ENCODE measurements at regions not wholly inside any gene's neighbourhood (a gene's known extent, or its start where the extent isn't known, plus 50 kb on each side); places are given as distances from the start of the nearest gene placed in this dataset.

- Histone ChIP-seq H2AFZ (ENCODE audit: low read depth, low read length) (no peak overlapping the region), H3K9me3 (ENCODE audit: insufficient read depth, low read length) (no peaks in the 10 kb centered on the region), H3K27me3 (ENCODE audit: low read depth, low read length) (no peaks in the 10 kb centered on the region), H4K20me1 (ENCODE audit: insufficient read depth, low read length) (no peaks in the 10 kb centered on the region), H3K36me3 (replicated peaks; ENCODE audit: low read depth, low read length) (no peaks in the 10 kb centered on the region), H3K27ac (ENCODE audit: low read length) (no peak overlapping the region), H3K9ac (ENCODE audit: low read length) (no peak overlapping the region), H3K4me1 (ENCODE audit: low read length) (no peaks in the 10 kb centered on the region; the same call in 1 of the 2 replicates), H3K4me2 (ENCODE audit: low read length) (no peak overlapping the region), H3K79me2 (ENCODE audit: low read length) (no peaks in the 10 kb centered on the region), H3K4me3 (ENCODE audit: low read length) (no peak overlapping the region)
- no peak for TF ChIP-seq EZH2phosphoT487 (IDR thresholded peaks at IDR 0.05; ENCODE audit: low read depth)
- no peak for TF ChIP-seq CTCF (IDR thresholded peaks at IDR 0.05; ENCODE audit: low read depth, low read length)
These were observed 800.2 kb downstream of the EFNB2 start for GRCh38 chr13:105735281-105735680.

GRCh38 chr13:105732806-105733529 lies 802.5 kb downstream of the EFNB2 start:
- H2AFZ ChIP-seq (ENCODE audit: low read depth, low read length) = no peak overlapping the region
- no peaks in the 10 kb centered on the region for H3K79me2 ChIP-seq (ENCODE audit: low read length)
- no peaks in the 10 kb centered on the region; the same call in 1 of the 2 replicates for H3K4me1 ChIP-seq (ENCODE audit: low read length)
- H3K4me2 ChIP-seq (ENCODE audit: low read length) = no peak overlapping the region
- no peaks in the 10 kb centered on the region for H4K20me1 ChIP-seq (ENCODE audit: insufficient read depth, low read length)
- no peaks in the 10 kb centered on the region for H3K9me3 ChIP-seq (ENCODE audit: insufficient read depth, low read length)
- H3K4me3 ChIP-seq (ENCODE audit: low read length) = no peak overlapping the region
- no peak overlapping the region for H3K27ac ChIP-seq (ENCODE audit: low read length)
- TF ChIP-seq CTCF (IDR thresholded peaks at IDR 0.05; ENCODE audit: low read depth, low read length) (no peak), EZH2phosphoT487 (IDR thresholded peaks at IDR 0.05; ENCODE audit: low read depth) (no peak)
- H3K36me3 ChIP-seq (replicated peaks; ENCODE audit: low read depth, low read length) = no peaks in the 10 kb centered on the region
- no peaks in the 10 kb centered on the region for H3K27me3 ChIP-seq (ENCODE audit: low read depth, low read length)
- no peak overlapping the region for H3K9ac ChIP-seq (ENCODE audit: low read length)

GRCh38 chr13:105725887-105726286 lies 809.6 kb downstream of the EFNB2 start:
- H2AFZ ChIP-seq (ENCODE audit: low read depth, low read length) = no peak overlapping the region
- no peak overlapping the region for H3K27ac ChIP-seq (ENCODE audit: low read length)
- H3K9me3 ChIP-seq (ENCODE audit: insufficient read depth, low read length) = no peaks in the 10 kb centered on the region
- H4K20me1 ChIP-seq (ENCODE audit: insufficient read depth, low read length) = no peaks in the 10 kb centered on the region
- H3K4me2 ChIP-seq (ENCODE audit: low read length) = no peak overlapping the region
- no peaks in the 10 kb centered on the region for H3K36me3 ChIP-seq (replicated peaks; ENCODE audit: low read depth, low read length)
- no peaks in the 10 kb centered on the region for H3K79me2 ChIP-seq (ENCODE audit: low read length)
- H3K4me3 ChIP-seq (ENCODE audit: low read length) = no peak overlapping the region
- no peaks in the 10 kb centered on the region for H3K4me1 ChIP-seq (ENCODE audit: low read length)
- TF ChIP-seq EZH2phosphoT487 (IDR thresholded peaks at IDR 0.05; ENCODE audit: low read depth) (no peak), CTCF (IDR thresholded peaks at IDR 0.05; ENCODE audit: low read depth, low read length) (no peak)
- no peak overlapping the region for H3K9ac ChIP-seq (ENCODE audit: low read length)
- no peaks in the 10 kb centered on the region for H3K27me3 ChIP-seq (ENCODE audit: low read depth, low read length)

DNA sequence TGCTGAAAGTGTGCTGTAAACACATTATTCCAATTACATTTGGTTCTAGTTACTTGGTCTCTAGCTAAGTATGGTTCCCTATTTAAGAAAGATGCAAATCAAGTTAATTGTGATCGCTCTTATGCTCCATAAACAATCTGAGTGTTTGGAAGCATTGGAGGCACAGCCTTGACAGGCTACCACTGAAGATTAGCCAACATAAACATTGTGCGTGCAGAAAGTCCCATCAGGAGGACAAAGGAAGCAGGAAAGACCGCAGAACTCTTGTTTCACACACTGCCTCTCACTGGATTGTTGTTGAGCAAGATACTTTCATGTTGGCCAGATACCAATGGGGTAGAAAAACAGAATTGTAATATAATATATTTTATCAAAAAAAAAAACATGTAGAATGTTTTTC lies 814.4 kb downstream of the EFNB2 start:
- Histone ChIP-seq H3K27me3 (ENCODE audit: low read depth, low read length) (no peaks in the 10 kb centered on the region), H3K9ac (ENCODE audit: low read length) (no peak overlapping the region)

More for the DNA sequence above, 814.4 kb downstream of the EFNB2 start:
- Histone ChIP-seq H3K79me2 (ENCODE audit: low read length) (no peaks in the 10 kb centered on the region), H3K9me3 (ENCODE audit: insufficient read depth, low read length) (no peaks in the 10 kb centered on the region), H3K4me3 (ENCODE audit: low read length) (no peak overlapping the region), H3K27ac (ENCODE audit: low read length) (no peak overlapping the region), H2AFZ (ENCODE audit: low read depth, low read length) (no peak overlapping the region), H3K36me3 (replicated peaks; ENCODE audit: low read depth, low read length) (no peaks in the 10 kb centered on the region), H3K4me2 (ENCODE audit: low read length) (no peak overlapping the region), H4K20me1 (ENCODE audit: insufficient read depth, low read length) (no peaks in the 10 kb centered on the region), H3K4me1 (ENCODE audit: low read length) (no peaks in the 10 kb centered on the region)
- no peak for TF ChIP-seq EZH2phosphoT487 (IDR thresholded peaks at IDR 0.05; ENCODE audit: low read depth)
- TF ChIP-seq CTCF (IDR thresholded peaks at IDR 0.05; ENCODE audit: low read depth, low read length) = no peak

Data from OCI-LY3 (cell line).